CD4-positive, alpha-beta T cell treated with Interleukin-15 for 4 hours (primary cell): ENCODE measurements at regions not wholly inside any gene's neighbourhood (a gene's known extent, or its start where the extent isn't known, plus 50 kb on each side); places are given as distances from the start of the nearest gene placed in this dataset.
"Not testable (repeated sequence)": the region's sequence is repeated elsewhere in the genome, so short reads cannot be mapped to it uniquely, and the experiment has no call there.

ENCODE experiments used
- DNase-seq: peaks from one replicate; pipeline ENCODE4 v3.0.0-alpha.2; 2020; ENCODE audit warnings: low spot score

DNA sequence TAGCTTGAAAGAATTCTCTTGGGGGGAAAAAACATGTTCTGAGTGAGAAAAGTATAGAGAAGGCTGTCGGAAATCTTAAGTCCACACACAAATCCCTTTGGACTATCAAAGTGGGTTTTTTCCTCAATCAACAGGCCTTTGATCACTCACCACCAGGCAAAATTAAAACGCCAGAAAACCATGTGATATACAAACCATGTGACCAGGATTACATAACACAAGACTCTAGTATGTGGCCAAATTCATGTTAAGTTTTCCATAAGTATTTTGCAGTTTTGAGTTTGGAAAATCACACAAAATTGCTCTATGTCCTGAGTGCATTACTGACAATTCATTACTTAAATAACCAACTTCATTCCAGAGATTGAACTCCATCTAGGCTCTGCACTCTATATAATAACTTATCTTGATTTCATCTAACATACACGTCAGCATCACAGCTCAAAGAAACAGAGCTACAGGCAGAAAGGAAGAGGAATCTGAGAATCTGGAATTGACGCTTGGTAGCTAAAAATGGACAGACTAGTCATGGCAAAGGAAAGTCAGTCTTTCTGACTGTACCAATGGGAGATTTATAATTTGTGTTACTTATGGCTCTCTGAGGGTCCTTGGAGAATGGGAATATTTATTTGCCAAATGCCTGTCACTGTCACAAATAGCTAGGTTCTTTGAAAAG is 383.5 kb downstream of the SFMBT2 start:
- no peak for DNase-seq

DNA sequence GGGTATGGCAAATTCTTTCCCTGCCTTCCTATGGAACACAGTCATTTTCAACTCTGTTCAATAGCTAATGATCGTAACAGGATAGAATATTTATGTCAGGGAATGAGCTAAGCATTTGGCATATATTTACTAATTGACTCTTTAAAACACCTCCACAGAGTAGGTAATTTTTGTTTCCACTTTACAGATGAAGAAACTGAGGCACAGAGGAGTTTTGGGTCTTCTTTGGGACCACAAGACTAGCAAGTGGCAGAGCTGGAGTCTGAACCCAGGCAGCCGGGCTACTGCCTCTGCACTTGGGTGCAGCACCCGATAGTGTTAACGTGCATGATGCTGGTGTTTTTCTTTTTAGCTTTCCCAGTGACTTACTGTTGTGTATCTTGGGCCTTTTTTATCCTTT is 384.0 kb downstream of the SFMBT2 start:
- DNase-seq = no peak

- no peak for DNase-seq
Observed at GRCh38 chr10:7025296-7025695, 385.5 kb downstream of the SFMBT2 start.

DNA sequence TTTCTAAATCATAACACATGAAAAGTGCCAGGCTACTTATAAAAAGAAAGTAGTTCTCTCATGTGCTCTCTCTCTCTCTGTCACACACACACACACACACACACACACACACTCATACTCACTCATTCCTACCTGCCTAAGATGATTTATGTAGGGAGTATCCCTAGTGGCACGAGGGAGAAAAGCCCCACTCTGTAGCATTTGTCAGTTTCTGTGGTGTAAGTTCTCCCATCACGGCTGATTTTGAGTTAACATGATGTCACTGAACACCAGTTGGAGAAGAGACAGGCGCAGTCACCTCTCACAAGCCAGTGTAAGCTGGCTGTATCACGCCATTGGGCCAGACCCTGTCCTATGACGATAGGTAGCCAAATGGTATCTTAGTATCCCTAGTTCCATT is 395.4 kb downstream of the SFMBT2 start:
- DNase-seq = no peak

DNA sequence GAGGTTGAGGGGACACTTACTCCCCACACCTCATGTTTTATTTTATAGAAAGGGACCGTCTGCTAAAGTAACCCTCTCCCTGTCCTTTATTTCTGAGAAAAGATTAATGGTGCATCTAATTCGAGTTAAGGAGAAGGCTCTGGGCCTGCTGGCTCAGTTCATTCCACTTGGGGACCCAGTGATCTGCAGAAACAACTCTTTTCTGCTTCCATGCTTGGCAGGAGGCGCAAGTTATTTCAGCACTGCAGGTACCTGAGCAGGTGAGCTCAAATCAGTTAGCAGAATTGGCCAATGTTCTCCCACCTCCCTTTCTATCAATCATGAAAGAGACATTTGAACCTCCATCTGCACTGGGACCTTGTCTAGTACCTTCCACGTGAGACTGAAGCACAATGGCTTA is 396.1 kb downstream of the SFMBT2 start:
- no peak for DNase-seq

GRCh38 chr10:7011994-7012393 is 398.8 kb downstream of the SFMBT2 start:
- no peak for DNase-seq

- DNase-seq = no peak
Observed at GRCh38 chr10:7008645-7009044, 402.2 kb downstream of the SFMBT2 start.

GRCh38 chr10:7007600-7008190 is 403.1 kb downstream of the SFMBT2 start:
- DNase-seq = no peak

GRCh38 chr10:7006566-7006965 is 404.3 kb downstream of the SFMBT2 start:
- DNase-seq = no peak

DNA sequence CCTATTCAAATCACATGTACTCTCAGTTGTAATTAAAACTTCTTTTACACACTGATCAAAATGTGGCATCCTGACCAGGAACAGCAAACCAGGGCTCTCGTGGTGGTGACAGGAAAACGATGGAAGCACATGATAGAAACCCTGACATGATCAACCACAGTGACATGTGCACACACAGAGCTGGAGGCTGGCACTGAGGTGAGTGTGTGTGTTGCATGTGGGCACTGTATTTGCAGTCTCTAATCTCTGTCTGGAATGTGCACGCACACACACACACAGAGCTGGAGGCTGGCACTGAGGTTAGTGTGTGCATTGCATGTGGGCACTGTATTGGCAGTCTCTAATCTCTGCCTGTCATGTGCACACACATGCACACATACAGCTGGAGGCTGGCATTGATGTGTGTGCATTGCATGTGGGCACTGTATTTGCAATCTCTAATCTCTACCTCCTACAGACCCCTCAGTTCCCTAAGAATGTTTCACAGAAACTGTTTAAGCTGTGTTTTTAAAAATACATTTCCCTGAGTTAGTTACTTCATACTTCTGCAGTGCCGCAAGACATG is 406.9 kb downstream of the SFMBT2 start:
- DNase-seq = no peak

GRCh38 chr10:7000061-7000460 is 410.8 kb downstream of the SFMBT2 start:
- no peak for DNase-seq

GRCh38 chr10:6999232-6999925 is 411.5 kb downstream of the SFMBT2 start:
- no peak for DNase-seq

GRCh38 chr10:6997509-6997908 is 413.3 kb downstream of the SFMBT2 start:
- no peak for DNase-seq

DNA sequence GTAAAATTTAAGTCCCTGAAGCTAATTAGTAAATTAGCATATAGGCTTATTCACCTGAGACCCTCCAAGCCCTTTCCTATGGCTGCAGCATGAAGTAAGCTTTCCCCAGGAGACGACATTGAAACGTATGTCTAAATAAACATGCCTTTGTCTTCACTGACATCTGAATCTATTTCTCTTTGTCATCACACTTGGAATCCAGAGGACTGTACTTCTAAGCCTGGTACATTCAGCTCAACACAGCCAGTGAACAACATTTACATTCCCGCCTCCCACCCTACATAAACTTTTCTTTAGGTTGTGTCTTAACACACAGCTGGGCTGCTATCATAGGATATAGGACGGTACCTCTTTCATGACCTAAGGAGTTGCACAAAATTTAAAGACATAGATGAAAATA is 414.4 kb downstream of the SFMBT2 start:
- DNase-seq = no peak

- no peak for DNase-seq
Observed at GRCh38 chr10:6995831-6996230, 415.0 kb downstream of the SFMBT2 start.

DNA sequence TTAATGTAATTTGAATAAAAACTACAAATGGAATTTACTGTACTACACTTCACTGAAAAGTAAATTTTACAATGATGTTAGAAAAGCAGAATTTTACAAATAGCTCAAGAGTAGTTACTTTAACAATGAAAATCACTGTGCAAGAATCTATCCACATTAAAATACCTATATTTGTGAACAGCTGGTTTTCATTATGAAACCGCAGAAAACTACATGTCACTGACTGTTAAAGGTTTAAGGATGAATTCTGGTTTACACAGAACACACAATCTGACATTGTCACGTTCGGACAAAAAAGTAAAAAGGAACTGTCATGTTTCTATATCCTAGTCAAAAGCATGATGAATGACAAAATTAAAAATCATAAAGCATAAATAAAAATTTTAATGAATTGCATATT is 415.3 kb upstream of the PRKCQ start:
- no peak for DNase-seq

GRCh38 chr10:6990891-6991290 is 410.8 kb upstream of the PRKCQ start:
- no peak for DNase-seq

DNA sequence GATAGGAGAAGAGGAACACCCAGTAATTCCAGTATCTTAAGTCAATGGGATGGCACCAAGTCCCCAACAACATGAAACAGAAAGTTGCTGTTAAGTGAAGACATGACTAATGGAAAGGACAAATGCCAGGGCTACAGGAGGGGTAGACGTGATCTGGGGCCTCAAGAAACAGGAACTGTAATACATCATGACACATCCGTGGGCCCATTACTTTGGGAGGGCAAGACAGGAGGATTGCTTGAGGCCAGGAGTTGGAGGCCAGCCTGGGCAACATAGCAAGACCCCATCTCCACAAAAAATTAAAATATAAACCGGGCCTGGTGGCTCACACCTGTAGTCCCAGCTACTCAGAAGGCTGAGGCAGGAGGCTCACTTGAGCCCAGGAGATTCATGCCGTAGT is 408.6 kb upstream of the PRKCQ start:
- no peak for DNase-seq

DNA sequence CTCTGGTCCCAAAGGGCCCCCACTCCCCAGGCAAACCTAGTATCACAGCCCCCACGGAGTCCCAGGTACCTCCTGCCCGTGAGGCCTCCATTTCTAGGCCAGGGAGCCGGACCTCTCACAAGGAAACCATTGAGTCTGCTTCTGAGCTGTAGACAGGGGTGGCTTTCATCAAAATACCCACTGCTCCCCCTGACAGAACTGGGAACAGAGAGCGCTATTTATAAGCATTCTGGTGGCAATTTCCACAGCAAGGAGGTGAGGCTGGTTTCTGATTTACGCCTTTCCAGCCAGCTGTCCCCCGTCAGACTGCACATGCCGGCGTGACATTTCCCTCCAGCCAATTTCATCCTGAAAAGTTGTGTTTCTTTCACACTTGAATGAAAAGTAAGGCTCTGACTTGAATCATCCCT is 407.5 kb upstream of the PRKCQ start:
- DNase-seq = no peak

- no peak for DNase-seq
Observed at GRCh38 chr10:6986927-6987326, 406.9 kb upstream of the PRKCQ start.

DNA sequence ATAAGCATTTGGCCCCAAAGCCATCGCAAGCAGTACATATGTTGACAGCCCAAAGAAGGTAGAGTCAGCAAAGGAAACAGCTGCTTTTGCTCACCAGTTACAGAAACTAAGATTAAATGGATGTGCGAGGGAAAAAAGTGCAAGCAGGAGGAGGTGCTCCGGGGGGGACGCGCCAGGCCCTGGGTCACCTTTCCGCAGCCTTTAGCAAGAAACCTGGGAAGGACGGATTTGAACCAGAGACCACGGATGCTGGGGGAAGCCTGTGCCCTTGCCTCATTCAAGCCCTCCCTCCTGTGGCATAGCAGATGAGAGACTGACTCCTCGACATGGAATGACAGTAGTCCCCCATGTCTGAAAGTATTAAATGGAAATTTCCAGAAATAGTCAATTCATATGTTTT is 405.6 kb upstream of the PRKCQ start:
- DNase-seq = no peak

- no peak for DNase-seq
Observed at GRCh38 chr10:6984971-6985370, 404.9 kb upstream of the PRKCQ start.

GRCh38 chr10:6984016-6984415 is 403.9 kb upstream of the PRKCQ start:
- DNase-seq = not testable (repeated sequence)
